HG02763 (cell line): ENCODE measurements at regions not wholly inside any gene's neighbourhood (a gene's known extent, or its start where the extent isn't known, plus 50 kb on each side); places are given as distances from the start of the nearest gene placed in this dataset.

Experiments used
- ATAC-seq: cut with Tn5 transposase; IDR thresholded peaks from one replicate; pipeline ENCODE4 v1.9.1; 2021; ENCODE audit warnings: mild to moderate bottlenecking, moderate library complexity; ENCODE audit not compliant: unreplicated experiment

DNA sequence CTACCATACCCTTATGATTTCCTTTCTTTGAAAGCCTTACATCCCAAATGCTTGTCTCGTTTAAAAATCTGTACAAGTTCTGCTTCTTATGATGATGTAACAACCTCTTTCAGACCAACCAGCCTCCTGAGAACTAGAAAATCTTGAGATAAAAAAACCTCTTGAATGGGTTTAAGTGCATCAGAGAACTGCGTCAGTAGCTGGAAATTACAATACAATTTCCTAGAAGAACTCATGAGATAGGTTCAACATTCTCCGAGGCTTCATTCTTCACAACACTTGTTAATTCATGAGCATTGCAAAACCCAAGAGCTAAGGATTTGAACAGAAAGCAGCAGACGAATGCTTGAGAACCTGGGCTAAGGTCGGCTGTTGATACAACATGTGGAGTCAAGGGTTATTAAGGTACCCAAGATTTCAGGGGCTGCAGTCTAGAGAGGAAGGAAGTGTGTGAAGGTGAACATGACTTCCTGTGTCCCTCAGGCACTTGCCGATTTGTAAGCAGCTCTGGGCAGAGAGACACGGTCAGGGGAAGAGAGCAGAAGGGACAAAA is 286.0 kb downstream of the ICE1 start:
- ATAC-seq: no peak

DNA sequence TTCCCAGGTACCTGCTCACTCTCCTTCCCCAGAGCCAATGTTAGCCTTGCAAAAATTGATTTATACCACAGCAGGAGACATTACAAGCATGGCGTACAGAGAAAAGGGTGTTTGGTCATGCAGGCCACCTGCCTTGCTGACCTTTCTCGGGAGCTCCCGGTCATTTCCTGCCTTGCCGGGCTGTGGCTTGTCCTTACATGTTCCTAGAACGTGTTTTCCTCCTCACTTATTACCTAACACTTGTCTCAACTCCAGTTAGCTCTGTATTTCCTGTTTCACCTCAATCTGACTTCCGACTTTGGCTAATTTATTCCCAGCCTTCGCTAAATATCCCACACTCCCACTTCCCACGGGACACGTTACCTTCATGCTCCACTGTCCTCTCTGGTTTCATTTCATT is 282.5 kb downstream of the ICE1 start:
- no peak for ATAC-seq

- no peak for ATAC-seq
Measured at GRCh38 chr5:5704352-5704751, 281.9 kb downstream of the ICE1 start.

DNA sequence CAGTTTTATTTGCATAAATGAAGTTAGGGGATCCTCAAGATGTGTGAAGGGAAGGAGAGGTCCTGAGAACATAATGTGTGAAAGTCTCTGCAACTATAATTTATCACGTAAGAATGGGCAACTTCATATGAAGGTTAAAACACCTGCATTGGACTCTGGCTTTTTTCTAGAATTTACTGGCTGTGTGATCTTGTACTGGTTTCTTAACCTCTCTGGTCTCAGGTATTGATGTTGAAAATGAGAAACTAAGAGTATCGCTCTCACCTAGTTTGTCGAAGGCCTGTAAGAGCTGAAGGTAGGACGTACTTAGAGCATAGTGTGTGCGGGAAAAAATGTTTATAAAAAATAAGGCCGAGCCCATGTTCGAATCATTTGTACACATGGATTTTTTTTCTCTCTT is 280.5 kb downstream of the ICE1 start:
- no peak for ATAC-seq

GRCh38 chr5:5700549-5700948 is 278.1 kb downstream of the ICE1 start:
- no peak for ATAC-seq

DNA sequence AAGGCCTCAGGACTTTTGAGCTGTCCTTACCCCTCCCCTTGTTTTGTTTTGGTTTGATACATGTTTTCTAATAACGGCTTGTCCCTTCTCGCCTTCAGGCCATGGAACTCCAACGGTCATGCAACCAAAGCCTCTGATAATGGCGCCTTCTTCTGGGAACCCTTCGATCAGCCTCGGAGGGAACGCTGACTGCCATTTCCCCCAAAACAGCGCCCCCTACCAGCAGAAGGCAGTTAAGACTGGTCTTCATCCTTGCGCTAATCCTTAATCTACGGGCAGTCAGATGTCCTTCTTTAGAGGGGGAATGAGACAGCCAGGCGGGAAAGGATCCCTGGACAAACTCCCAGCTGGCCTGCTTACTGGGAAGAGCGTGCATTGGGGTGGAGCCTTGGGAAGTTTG is 276.6 kb downstream of the ICE1 start:
- ATAC-seq: no peak

DNA sequence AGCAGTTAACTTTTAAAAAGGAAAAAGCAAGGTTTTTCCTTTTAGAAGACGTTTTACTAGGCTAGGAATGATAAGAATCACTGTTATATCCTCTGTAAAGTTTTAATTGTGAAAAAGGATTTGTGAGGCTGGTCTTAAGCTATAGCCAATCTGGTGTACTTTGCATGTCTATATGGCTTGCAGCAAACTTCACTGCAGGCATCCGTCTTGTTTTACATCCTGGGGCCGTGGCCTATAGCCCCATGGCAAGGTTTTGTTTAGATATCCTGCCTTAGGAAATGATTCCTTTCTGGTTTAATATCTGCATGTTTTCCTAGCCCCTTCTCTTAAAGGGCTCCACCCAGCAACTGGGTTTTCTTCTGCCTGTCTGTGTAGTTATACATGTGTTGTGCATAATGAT is 272.8 kb downstream of the ICE1 start:
- no peak for ATAC-seq

DNA sequence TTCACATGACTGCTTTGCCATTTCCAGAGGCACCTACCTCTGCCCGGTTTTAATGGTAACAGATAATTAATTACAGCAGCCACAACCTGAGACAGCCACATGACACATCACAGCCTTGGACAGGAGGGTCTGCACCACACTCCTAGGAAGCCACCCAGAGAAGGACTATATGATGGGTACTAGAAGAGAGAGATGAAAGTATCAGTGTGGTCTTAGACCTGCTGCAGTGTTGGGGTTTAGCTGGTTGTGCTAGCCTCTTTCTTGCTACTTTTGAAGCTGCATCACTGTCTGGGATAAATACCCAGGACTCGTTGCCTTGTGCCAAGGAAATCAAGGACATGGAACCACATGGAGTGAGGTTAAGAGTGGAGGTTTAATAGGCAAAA is 266.4 kb downstream of the ICE1 start:
- ATAC-seq: no peak

GRCh38 chr5:5688194-5688924 is 265.9 kb downstream of the ICE1 start:
- ATAC-seq: no peak

DNA sequence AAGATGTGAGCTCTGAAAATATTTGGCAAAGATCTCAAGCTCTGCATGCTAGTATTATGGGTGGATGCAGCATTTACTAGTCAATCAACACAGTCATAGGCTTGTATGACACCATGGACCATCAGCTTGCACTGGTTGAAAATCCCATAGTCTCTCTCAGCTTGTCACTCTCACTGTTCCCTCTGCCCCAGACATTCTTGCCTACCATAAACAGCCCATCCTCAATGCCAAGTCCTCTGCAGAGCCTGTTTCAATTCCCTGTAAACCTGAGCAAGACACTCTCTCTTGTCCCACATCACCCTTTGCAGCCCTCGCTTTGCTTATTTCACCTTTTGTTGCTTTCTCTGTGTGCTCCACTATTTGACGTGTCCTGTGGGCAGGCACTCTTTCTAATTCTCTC is 264.6 kb downstream of the ICE1 start:
- no peak for ATAC-seq

GRCh38 chr5:5686356-5686755 is 263.9 kb downstream of the ICE1 start:
- ATAC-seq: no peak

DNA sequence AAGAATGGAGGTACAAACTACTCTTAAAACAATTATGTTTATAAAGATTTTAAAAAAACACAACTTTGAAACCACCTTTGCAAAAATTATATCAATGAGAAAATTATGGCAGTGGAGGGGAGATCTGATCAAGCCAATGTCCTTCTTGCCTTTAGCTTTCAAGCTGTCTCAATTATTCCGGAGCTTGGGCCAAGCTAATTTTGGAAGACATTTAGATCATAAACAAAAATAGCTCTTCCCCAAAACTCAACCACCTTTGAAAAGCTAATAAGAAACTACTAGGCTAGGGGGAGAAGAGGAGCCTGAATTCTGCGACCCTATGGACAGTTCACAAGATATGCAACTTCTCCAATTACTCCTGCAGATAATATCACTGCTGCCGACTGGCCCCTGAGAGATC is 263.3 kb downstream of the ICE1 start:
- ATAC-seq: no peak

- no peak for ATAC-seq
Measured at GRCh38 chr5:5683174-5683573, 260.7 kb downstream of the ICE1 start.

DNA sequence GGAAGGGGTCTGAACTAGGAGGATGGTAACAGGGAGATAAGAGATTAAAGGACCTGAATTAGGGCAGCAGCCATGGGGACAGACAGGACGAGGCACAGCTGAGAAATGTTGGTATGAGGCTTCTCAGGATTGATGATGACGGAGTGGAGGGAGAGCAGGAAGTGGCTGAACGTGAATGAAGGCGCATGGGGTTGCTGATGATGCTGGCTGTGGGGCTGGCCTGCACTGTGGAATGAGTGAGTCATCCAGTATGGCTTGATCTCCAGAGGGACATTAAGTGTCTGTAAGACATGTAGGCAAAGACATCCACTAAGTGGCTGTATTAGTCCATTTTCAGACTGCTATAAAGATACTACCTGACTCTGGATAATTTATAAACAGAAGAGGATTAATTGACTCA is 256.4 kb downstream of the ICE1 start:
- no peak for ATAC-seq

- no peak for ATAC-seq
Measured at GRCh38 chr5:5677738-5678137, 255.3 kb downstream of the ICE1 start.

DNA sequence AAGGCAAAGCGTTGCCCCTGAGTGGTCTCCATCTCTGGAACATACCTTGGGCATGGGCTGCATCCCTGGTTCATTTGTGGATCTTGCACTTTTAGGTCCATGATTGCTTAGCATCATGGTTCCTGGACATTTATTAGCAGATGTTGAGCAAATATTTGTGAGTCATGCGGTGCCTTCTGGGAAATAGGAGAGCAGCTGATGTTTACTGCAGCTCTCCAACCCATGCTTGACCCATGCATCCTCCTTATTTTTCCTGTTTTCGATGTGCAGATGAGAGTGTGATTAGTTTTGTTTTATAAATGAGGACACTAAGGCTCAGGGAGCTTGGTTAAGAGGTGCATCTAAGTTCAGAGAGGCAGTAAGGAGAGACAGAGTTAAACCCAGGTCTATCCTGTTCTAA is 253.7 kb downstream of the ICE1 start:
- no peak for ATAC-seq

GRCh38 chr5:5675511-5675910 is 253.0 kb downstream of the ICE1 start:
- ATAC-seq: no peak

- ATAC-seq: no peak
Measured at GRCh38 chr5:5671823-5672222, 249.3 kb downstream of the ICE1 start.

DNA sequence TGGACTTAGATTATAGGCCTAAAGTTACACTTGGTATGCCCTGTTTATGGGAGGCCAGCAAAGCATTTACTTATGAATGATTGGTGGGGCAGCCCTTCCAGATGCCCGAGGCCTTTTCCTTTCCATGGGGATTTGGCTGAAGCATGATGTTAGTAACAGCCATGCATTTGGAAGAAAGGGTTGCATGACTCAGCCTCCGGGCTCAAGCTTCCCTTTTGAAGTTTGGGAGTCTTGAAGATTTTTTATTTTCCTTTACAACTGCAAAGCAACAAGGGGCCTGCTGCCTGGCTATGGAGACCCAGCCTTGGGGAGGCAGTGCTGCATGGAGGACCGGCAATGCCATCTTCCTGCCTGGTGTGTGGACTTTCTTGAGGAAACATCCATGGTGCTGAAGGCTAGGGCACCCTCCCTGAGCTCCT is 244.7 kb downstream of the ICE1 start:
- no peak for ATAC-seq

- no peak for ATAC-seq
Measured at GRCh38 chr5:5666369-5666768, 243.9 kb downstream of the ICE1 start.

GRCh38 chr5:5666076-5666365 is 243.5 kb downstream of the ICE1 start:
- no peak for ATAC-seq

DNA sequence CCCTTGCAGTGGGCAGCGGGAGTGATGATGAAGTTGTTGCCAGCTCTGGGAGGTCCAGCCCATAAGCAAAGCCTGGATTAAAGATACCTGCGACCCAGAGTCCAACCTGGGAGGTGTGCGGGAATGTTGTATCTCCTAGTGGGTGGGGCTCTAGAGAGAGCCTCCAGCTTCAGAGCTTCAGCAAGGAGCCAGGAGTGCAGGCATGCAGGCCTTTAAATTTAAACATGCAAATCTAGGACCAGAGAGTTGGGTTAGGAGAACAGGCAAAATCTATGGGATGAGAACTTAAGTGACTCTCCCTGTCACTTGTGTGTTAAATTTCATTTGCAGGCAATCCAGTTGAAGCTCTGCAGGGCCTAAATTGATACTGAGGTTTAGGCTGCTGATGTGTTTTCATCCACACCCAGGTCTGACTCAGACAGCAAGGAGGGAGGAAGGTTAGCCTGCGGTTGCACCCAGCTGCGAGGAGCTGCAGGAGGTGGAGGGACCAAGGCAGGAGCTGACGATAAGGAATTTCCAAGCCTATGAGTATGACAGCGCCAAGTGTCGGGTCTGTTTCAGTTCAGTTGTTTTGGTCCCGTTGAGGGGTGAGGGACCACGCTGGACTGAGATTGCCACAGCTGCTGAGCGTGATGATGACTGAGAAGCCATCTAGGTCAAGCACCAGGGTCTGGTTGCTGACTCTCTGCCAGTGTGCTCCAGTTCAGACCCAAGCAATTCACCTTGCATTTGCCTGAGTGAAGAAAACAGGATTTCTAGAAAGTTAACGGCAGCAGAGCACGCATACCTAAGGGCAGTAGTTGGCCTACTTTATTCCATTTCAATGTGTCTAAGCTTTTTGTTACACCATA is 243.0 kb downstream of the ICE1 start:
- ATAC-seq: no peak
